Nephron progenitor cell (in vitro differentiated cells): ENCODE measurements at regions not wholly inside any gene's neighbourhood (a gene's known extent, or its start where the extent isn't known, plus 50 kb on each side); places are given as distances from the start of the nearest gene placed in this dataset.
"Not testable (repeated sequence)": the region's sequence is repeated elsewhere in the genome, so short reads cannot be mapped to it uniquely, and the experiment has no call there.

Experiments
- DNase-seq: peaks from one replicate; pipeline ENCODE4 v3.0.0; 2021
- H3K27ac Mint-ChIP-seq: 2 replicates; pipeline ENCODE4 v1.8.0; 2021; ENCODE audit warnings: mild to moderate bottlenecking, moderate library complexity, mixed read lengths
- H3K27me3 Mint-ChIP-seq: 2 replicates; pipeline ENCODE4 v1.8.0; 2021; ENCODE audit warnings: mild to moderate bottlenecking, low read depth, mixed read lengths; ENCODE audit not compliant: poor library complexity
- H3K36me3 Mint-ChIP-seq: 2 replicates; pipeline ENCODE4 v1.8.0; 2021; ENCODE audit warnings: low read depth, mixed read lengths
- H3K4me1 Mint-ChIP-seq: 2 replicates; pipeline ENCODE4 v1.8.0; 2021; ENCODE audit warnings: mixed read lengths
- H3K4me3 Mint-ChIP-seq: 2 replicates; pipeline ENCODE4 v1.8.0; 2021; ENCODE audit warnings: mild to moderate bottlenecking, moderate library complexity, mixed read lengths
- H3K9me3 Mint-ChIP-seq: 2 replicates; pipeline ENCODE4 v1.8.0; 2021; ENCODE audit warnings: mild to moderate bottlenecking, moderate library complexity, mixed read lengths
- TF ChIP-seq, protein P1 (sequence below): fragments of 200-600 bp; sonication (generic); IDR thresholded peaks from 2 replicates; pipeline ENCODE4 v1.5.0; 2021; ENCODE audit warnings: antibody characterized with exemption

GRCh38 chr4:158122501-158122900 lies 50.3 kb downstream of the GASK1B start:
- H3K9me3 Mint-ChIP-seq = no peaks in the 10 kb centered on the region
- DNase-seq = no peak
- H3K36me3 Mint-ChIP-seq = no peaks in the 10 kb centered on the region
- H3K4me1 Mint-ChIP-seq = no peaks in the 10 kb centered on the region
- no peaks in the 10 kb centered on the region for H3K27me3 Mint-ChIP-seq
- H3K27ac Mint-ChIP-seq = no peak overlapping the region
- TF ChIP-seq, protein P1, sequence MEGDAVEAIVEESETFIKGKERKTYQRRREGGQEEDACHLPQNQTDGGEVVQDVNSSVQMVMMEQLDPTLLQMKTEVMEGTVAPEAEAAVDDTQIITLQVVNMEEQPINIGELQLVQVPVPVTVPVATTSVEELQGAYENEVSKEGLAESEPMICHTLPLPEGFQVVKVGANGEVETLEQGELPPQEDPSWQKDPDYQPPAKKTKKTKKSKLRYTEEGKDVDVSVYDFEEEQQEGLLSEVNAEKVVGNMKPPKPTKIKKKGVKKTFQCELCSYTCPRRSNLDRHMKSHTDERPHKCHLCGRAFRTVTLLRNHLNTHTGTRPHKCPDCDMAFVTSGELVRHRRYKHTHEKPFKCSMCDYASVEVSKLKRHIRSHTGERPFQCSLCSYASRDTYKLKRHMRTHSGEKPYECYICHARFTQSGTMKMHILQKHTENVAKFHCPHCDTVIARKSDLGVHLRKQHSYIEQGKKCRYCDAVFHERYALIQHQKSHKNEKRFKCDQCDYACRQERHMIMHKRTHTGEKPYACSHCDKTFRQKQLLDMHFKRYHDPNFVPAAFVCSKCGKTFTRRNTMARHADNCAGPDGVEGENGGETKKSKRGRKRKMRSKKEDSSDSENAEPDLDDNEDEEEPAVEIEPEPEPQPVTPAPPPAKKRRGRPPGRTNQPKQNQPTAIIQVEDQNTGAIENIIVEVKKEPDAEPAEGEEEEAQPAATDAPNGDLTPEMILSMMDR = no peak
- H3K4me3 Mint-ChIP-seq = no peak overlapping the region

- Mint-ChIP-seq H3K9me3 (no peaks in the 10 kb centered on the region), H3K27me3 (no peaks in the 10 kb centered on the region), H3K27ac (no peak overlapping the region), H3K36me3 (no peaks in the 10 kb centered on the region), H3K4me3 (no peak overlapping the region), H3K4me1 (no peaks in the 10 kb centered on the region)
- TF ChIP-seq, protein P1 = no peak
- DNase-seq = no peak
Observed at GRCh38 chr4:158121161-158121579, 51.7 kb downstream of the GASK1B start.

- not testable (repeated sequence) for H3K4me1 Mint-ChIP-seq
Observed at GRCh38 chr4:158120645-158121151, 52.1 kb downstream of the GASK1B start.

GRCh38 chr4:158112611-158113010 lies 60.2 kb downstream of the GASK1B start:
- no peaks in the 10 kb centered on the region for H3K4me1 Mint-ChIP-seq
- no peak for DNase-seq
- TF ChIP-seq, protein P1 = no peak

More at GRCh38 chr4:158120645-158121151, 52.1 kb downstream of the GASK1B start:
- not testable (repeated sequence) for H3K27ac Mint-ChIP-seq, H3K36me3 Mint-ChIP-seq, DNase-seq, H3K27me3 Mint-ChIP-seq, H3K4me3 Mint-ChIP-seq, H3K9me3 Mint-ChIP-seq

GRCh38 chr4:158111241-158111640 lies 61.6 kb downstream of the GASK1B start:
- no peaks in the 10 kb centered on the region for H3K36me3 Mint-ChIP-seq
- DNase-seq = no peak
- H3K4me3 Mint-ChIP-seq = no peak overlapping the region
- H3K27me3 Mint-ChIP-seq = peaks cover 5% of the 10 kb centered on the region
- TF ChIP-seq, protein P1 = no peak
- no peak overlapping the region for H3K27ac Mint-ChIP-seq
- no peaks in the 10 kb centered on the region for H3K4me1 Mint-ChIP-seq
- no peaks in the 10 kb centered on the region for H3K9me3 Mint-ChIP-seq

More at GRCh38 chr4:158112611-158113010, 60.2 kb downstream of the GASK1B start:
- H3K9me3 Mint-ChIP-seq = no peaks in the 10 kb centered on the region
- peaks cover 5% of the 10 kb centered on the region for H3K27me3 Mint-ChIP-seq
- no peaks in the 10 kb centered on the region for H3K36me3 Mint-ChIP-seq
- H3K27ac Mint-ChIP-seq = no peak overlapping the region
- H3K4me3 Mint-ChIP-seq = no peak overlapping the region

GRCh38 chr4:158102904-158103303 lies 69.9 kb downstream of the GASK1B start:
- H3K4me3 Mint-ChIP-seq = no peak overlapping the region
- peaks cover 2% of the 10 kb centered on the region for H3K27me3 Mint-ChIP-seq
- DNase-seq = no peak
- H3K9me3 Mint-ChIP-seq = no peaks in the 10 kb centered on the region
- no peak overlapping the region for H3K27ac Mint-ChIP-seq
- no peaks in the 10 kb centered on the region for H3K36me3 Mint-ChIP-seq
- TF ChIP-seq, protein P1 = no peak
- no peaks in the 10 kb centered on the region for H3K4me1 Mint-ChIP-seq
